ENCODE measurements at regions not wholly inside any gene's neighbourhood (a gene's known extent, or its start where the extent isn't known, plus 50 kb on each side); places are given as distances from the start of the nearest gene placed in this dataset.

GRCh38 chr13:72384186-72384823 is 343.1 kb downstream of the MZT1 start:
- H3K36me3 ChIP-seq (ENCODE audit: control insufficient read depth, insufficient read depth, low read length) = no peaks in the 10 kb centered on the region
- WGBS, 2 experiments (ENCODE audit: insufficient coverage in 2 of 2) = 81% methylated on average over 4 of the region's 4 CpGs

DNA sequence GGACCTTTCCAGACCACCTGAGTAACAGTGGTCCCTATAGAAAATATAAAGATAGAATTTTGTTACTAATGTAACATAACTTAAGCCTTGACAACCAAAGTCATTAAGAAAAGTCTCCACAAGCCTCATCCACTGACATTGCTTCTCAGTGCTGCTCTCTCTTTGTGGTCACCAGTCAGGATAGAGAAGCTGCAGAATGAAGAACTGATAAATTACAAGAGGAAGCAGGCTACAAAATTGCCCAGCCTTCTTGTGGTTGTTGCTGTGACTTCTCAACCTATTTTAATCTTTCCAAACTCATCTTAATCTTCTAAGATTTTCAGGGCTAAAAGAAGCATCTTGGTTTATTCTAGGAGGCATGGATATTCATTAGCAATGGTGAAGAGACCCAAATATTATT is 343.8 kb downstream of the MZT1 start:
- Histone ChIP-seq H3K36me3 (ENCODE audit: control insufficient read depth, insufficient read depth, low read length) (no peaks in the 10 kb centered on the region), H3K9me3 (ENCODE audit: control insufficient read depth, low read length) (no peaks in the 10 kb centered on the region), H3K4me1 (ENCODE audit: control insufficient read depth, insufficient read depth, low read length, poor library complexity, severe bottlenecking) (no peaks in the 10 kb centered on the region), H3K4me3 (ENCODE audit: extremely low read depth, insufficient read depth, low read length, poor library complexity, severe bottlenecking) (no peak overlapping the region), H3K27ac (ENCODE audit: low read depth, low read length, severe bottlenecking) (no peak overlapping the region)

More at GRCh38 chr13:72384186-72384823, 343.1 kb downstream of the MZT1 start:
- no peak overlapping the region for H3K27ac ChIP-seq (ENCODE audit: low read depth, low read length, severe bottlenecking)
- no peaks in the 10 kb centered on the region for H3K9me3 ChIP-seq (ENCODE audit: control insufficient read depth, low read length)
- no peak overlapping the region for H3K4me3 ChIP-seq (ENCODE audit: extremely low read depth, insufficient read depth, low read length, poor library complexity, severe bottlenecking)
- H3K4me1 ChIP-seq (ENCODE audit: control insufficient read depth, insufficient read depth, low read length, poor library complexity, severe bottlenecking) = no peaks in the 10 kb centered on the region

- Histone ChIP-seq H3K27ac (ENCODE audit: low read depth, low read length, severe bottlenecking) (no peak overlapping the region), H3K4me3 (ENCODE audit: extremely low read depth, insufficient read depth, low read length, poor library complexity, severe bottlenecking) (no peak overlapping the region), H3K9me3 (ENCODE audit: control insufficient read depth, low read length) (no peaks in the 10 kb centered on the region), H3K36me3 (ENCODE audit: control insufficient read depth, insufficient read depth, low read length) (no peaks in the 10 kb centered on the region), H3K4me1 (ENCODE audit: control insufficient read depth, insufficient read depth, low read length, poor library complexity, severe bottlenecking) (no peaks in the 10 kb centered on the region)
- WGBS, 2 experiments (ENCODE audit: insufficient coverage in 2 of 2) = 91 to 94% methylated on average over 3 to 4 of the region's 4 CpGs
Observed at GRCh38 chr13:72379581-72379980, 347.8 kb downstream of the MZT1 start.

DNA sequence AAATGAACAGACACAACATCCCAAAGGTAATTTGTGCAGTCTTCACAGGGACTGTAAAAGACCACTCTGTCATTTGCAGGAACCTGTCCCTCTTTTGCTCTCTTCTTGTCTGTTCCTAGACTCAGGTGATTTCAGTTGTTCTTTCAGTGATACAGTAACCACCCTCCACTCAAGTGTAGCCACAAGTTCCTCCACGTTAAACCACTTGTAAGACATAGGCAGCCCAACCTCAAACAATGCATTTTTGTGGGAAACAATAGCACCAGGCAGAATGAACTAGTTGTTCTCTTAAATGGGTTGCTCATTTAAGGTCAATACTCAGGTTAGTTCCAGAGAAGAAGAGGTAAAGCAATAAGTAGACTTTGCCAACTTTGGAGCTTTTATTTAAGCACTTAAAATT is 359.4 kb downstream of the MZT1 start:
- Histone ChIP-seq H3K36me3 (ENCODE audit: control insufficient read depth, insufficient read depth, low read length) (no peaks in the 10 kb centered on the region), H3K4me3 (ENCODE audit: extremely low read depth, insufficient read depth, low read length, poor library complexity, severe bottlenecking) (no peak overlapping the region), H3K9me3 (ENCODE audit: control insufficient read depth, low read length) (no peaks in the 10 kb centered on the region), H3K27ac (ENCODE audit: low read depth, low read length, severe bottlenecking) (no peak overlapping the region), H3K4me1 (ENCODE audit: control insufficient read depth, insufficient read depth, low read length, poor library complexity, severe bottlenecking) (no peaks in the 10 kb centered on the region)
- 60% methylated on average over 1 of the region's 1 CpG; no CpG with 5 or more reads in 1 of the 2 experiments for WGBS, 2 experiments (ENCODE audit: insufficient coverage in 2 of 2)

DNA sequence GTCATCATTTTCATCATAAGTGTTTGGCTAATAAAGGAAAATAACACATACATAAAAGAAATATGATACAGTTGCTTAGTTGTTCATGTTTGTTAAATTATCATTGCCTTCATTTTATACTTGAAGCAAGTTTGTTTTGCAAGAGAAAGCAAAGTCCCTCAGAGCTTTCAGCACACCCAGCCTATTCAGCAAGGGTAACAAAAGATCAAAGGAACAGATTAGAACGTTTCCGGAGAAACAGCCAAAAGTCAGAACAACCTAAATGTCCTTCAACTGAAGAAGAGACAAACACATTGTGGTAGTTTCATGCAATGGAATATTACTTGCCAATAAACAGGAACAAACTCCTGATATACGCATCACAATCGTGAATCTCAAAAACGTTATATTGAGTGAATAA is 380.7 kb downstream of the MZT1 start:
- Histone ChIP-seq H3K27ac (ENCODE audit: low read depth, low read length, severe bottlenecking) (no peak overlapping the region), H3K4me3 (ENCODE audit: extremely low read depth, insufficient read depth, low read length, poor library complexity, severe bottlenecking) (no peak overlapping the region), H3K36me3 (ENCODE audit: control insufficient read depth, insufficient read depth, low read length) (no peaks in the 10 kb centered on the region), H3K4me1 (ENCODE audit: control insufficient read depth, insufficient read depth, low read length, poor library complexity, severe bottlenecking) (no peaks in the 10 kb centered on the region), H3K9me3 (ENCODE audit: control insufficient read depth, low read length) (no peaks in the 10 kb centered on the region)
- 85% methylated on average over 4 of the region's 5 CpGs; no CpG with 5 or more reads in 1 of the 2 experiments for WGBS, 2 experiments (ENCODE audit: insufficient coverage in 2 of 2)

DNA sequence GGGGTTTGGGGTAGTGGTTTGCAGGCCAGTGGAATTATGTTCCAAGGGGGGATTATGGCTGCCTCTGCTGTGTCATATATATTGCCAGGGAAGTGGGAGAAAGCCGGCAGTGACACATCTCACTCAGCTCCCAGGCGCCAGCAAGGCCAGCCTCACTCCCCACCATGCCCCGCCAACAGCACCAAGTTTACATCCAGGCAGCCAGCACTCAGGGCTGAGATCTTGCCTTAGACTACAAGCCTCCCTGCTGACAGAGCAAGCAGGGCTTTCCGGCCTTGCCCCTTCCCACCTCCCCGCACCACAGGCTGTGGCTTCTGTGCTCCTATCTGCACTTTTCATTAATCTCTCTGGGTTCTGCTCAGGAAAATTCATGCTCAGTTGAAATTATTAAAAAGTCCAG is 385.1 kb downstream of the MZT1 start:
- no peaks in the 10 kb centered on the region for H3K9me3 ChIP-seq (ENCODE audit: control insufficient read depth, low read length)
- H3K4me3 ChIP-seq (ENCODE audit: extremely low read depth, insufficient read depth, low read length, poor library complexity, severe bottlenecking) = no peak overlapping the region
- WGBS, 2 experiments (ENCODE audit: insufficient coverage in 2 of 2) = 94 to 95% methylated on average over 5 of the region's 5 CpGs
- H3K36me3 ChIP-seq (ENCODE audit: control insufficient read depth, insufficient read depth, low read length) = no peaks in the 10 kb centered on the region
- no peak overlapping the region for H3K27ac ChIP-seq (ENCODE audit: low read depth, low read length, severe bottlenecking)
- H3K4me1 ChIP-seq (ENCODE audit: control insufficient read depth, insufficient read depth, low read length, poor library complexity, severe bottlenecking) = no peaks in the 10 kb centered on the region

GRCh38 chr13:72341904-72342303 is 385.5 kb downstream of the MZT1 start:
- no peaks in the 10 kb centered on the region for H3K36me3 ChIP-seq (ENCODE audit: control insufficient read depth, insufficient read depth, low read length)

DNA sequence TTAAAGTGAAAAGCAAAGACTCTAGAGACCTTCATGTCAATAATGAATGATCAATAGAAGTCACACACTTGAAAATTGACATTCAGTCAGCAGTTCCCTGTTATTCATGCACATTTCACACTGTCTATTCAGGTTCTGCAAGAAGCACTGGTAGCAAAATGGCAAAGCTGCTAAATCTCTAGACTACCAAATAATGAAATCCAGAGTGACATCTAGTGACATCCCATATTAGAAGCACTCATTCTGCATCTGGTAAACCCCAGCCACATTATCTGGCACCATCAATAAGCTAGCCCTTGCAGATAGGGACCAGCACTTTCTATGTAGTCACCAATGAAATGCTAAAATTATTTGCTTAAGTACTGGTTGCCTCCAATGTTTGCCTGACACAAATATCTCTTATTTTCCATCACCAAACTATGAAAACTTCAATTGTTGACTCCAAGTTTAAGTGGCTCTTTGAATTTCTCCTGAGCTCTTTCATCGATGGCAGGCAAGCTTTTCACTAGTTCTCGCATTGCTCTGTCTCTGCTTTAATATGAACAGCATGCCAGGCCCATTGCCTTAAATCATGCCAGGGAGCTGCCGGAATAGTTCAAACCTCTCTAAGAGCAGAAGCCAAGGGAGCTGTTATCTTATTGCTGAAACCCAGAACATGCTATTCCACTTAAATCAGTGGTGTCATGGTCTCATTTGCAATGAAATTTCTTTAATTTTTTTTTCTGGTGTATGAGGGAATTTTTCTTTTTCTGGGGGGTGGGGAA is 409.9 kb downstream of the MZT1 start:
- 86 to 95% methylated on average over 3 of the region's 3 CpGs for WGBS, 2 experiments (ENCODE audit: insufficient coverage in 2 of 2)
- Histone ChIP-seq H3K9me3 (ENCODE audit: control insufficient read depth, low read length) (no peaks in the 10 kb centered on the region), H3K36me3 (ENCODE audit: control insufficient read depth, insufficient read depth, low read length) (no peaks in the 10 kb centered on the region), H3K4me1 (ENCODE audit: control insufficient read depth, insufficient read depth, low read length, poor library complexity, severe bottlenecking) (no peaks in the 10 kb centered on the region), H3K27ac (ENCODE audit: low read depth, low read length, severe bottlenecking) (no peak overlapping the region), H3K4me3 (ENCODE audit: extremely low read depth, insufficient read depth, low read length, poor library complexity, severe bottlenecking) (no peak overlapping the region)

More at GRCh38 chr13:72341904-72342303, 385.5 kb downstream of the MZT1 start:
- Histone ChIP-seq H3K4me3 (ENCODE audit: extremely low read depth, insufficient read depth, low read length, poor library complexity, severe bottlenecking) (no peak overlapping the region), H3K4me1 (ENCODE audit: control insufficient read depth, insufficient read depth, low read length, poor library complexity, severe bottlenecking) (no peaks in the 10 kb centered on the region), H3K27ac (ENCODE audit: low read depth, low read length, severe bottlenecking) (no peak overlapping the region), H3K9me3 (ENCODE audit: control insufficient read depth, low read length) (no peaks in the 10 kb centered on the region)
- 92 to 93% methylated on average over 4 to 5 of the region's 5 CpGs for WGBS, 2 experiments (ENCODE audit: insufficient coverage in 2 of 2)

DNA sequence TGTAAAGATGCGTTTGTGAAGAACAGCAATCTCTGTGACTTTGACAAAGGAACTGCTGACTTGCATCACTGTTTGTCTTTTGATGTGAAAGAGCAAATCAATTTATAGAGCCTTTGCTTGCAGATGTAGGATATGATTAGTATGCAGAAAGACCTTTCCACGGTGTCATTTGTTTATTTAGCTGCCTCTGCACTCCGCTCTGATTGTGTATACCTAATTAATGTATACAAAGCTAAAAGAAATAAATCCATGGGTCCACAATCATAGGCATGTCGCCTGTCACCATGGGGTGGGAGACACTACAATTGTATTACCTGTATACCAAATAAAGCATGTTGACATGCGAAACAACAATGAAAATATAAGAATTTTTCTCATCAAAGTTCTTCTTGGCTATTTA is 410.7 kb downstream of the MZT1 start:
- Histone ChIP-seq H3K9me3 (ENCODE audit: control insufficient read depth, low read length) (no peaks in the 10 kb centered on the region), H3K36me3 (ENCODE audit: control insufficient read depth, insufficient read depth, low read length) (no peaks in the 10 kb centered on the region), H3K4me3 (ENCODE audit: extremely low read depth, insufficient read depth, low read length, poor library complexity, severe bottlenecking) (no peak overlapping the region), H3K4me1 (ENCODE audit: control insufficient read depth, insufficient read depth, low read length, poor library complexity, severe bottlenecking) (no peaks in the 10 kb centered on the region), H3K27ac (ENCODE audit: low read depth, low read length, severe bottlenecking) (no peak overlapping the region)
- 92 to 100% methylated on average over 1 of the region's 5 CpGs for WGBS, 2 experiments (ENCODE audit: insufficient coverage in 2 of 2)

- Histone ChIP-seq H3K4me3 (ENCODE audit: extremely low read depth, insufficient read depth, low read length, poor library complexity, severe bottlenecking) (no peak overlapping the region), H3K27ac (ENCODE audit: low read depth, low read length, severe bottlenecking) (no peak overlapping the region), H3K36me3 (ENCODE audit: control insufficient read depth, insufficient read depth, low read length) (no peaks in the 10 kb centered on the region), H3K9me3 (ENCODE audit: control insufficient read depth, low read length) (no peaks in the 10 kb centered on the region), H3K4me1 (ENCODE audit: control insufficient read depth, insufficient read depth, low read length, poor library complexity, severe bottlenecking) (no peaks in the 10 kb centered on the region)
- WGBS, 2 experiments (ENCODE audit: insufficient coverage in 2 of 2) = 82 to 88% methylated on average over 1 of the region's 3 CpGs
Observed at GRCh38 chr13:72315312-72315711, 412.1 kb downstream of the MZT1 start.

DNA sequence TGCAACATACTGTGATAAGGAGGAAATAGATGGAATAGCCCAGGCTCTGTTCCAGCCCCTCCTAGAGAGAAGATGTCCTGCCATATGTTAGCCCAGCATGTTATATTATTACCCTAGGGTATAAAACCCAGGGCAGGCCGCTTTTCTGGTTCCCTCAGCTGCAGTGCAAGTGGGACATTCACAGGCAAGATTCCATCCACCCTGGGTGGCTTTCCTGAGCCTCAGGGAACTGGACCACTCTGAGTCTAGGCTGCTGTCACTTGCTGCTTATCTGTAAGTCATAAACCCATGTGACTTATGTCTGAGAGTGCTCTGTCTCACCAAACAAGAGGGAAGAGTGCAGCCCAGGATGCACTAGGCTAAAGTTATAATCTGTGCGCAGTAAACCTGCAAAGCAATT is 413.2 kb downstream of the MZT1 start:
- H3K4me3 ChIP-seq (ENCODE audit: extremely low read depth, insufficient read depth, low read length, poor library complexity, severe bottlenecking) = no peak overlapping the region
- WGBS, 2 experiments (ENCODE audit: insufficient coverage in 2 of 2) = 80 to 100% methylated on average over 1 to 2 of the region's 2 CpGs
- H3K9me3 ChIP-seq (ENCODE audit: control insufficient read depth, low read length) = no peaks in the 10 kb centered on the region
- no peaks in the 10 kb centered on the region for H3K36me3 ChIP-seq (ENCODE audit: control insufficient read depth, insufficient read depth, low read length)
- H3K27ac ChIP-seq (ENCODE audit: low read depth, low read length, severe bottlenecking) = no peak overlapping the region
- H3K4me1 ChIP-seq (ENCODE audit: control insufficient read depth, insufficient read depth, low read length, poor library complexity, severe bottlenecking) = no peaks in the 10 kb centered on the region
